Astrocyte of the cerebellum (primary cell): ENCODE measurements at regions not wholly inside any gene's neighbourhood (a gene's known extent, or its start where the extent isn't known, plus 50 kb on each side); places are given as distances from the start of the nearest gene placed in this dataset.

Experiments used
- DNase-seq: peaks from one replicate; pipeline ENCODE4 v3.0.0-alpha.2; 2011; ENCODE audit warnings: low read depth
- H3K4me3 ChIP-seq: 2 replicates; pipeline ENCODE4 v1.5.1; 2011; ENCODE audit warnings: mild to moderate bottlenecking, low read depth, low read length, moderate library complexity
- CTCF ChIP-seq: IDR thresholded peaks from 2 replicates; pipeline ENCODE4 v1.5.1; 2012; ENCODE audit warnings: low read length, low read depth, moderate library complexity, mild to moderate bottlenecking; ENCODE audit errors: missing control alignments
- in situ Hi-C: cut with HindIII; loops from 2 replicates; pipeline ENCODE4 v1.10.0; 2017; ENCODE audit warnings: low sequenced_read_pairs

- in situ Hi-C loops = no loop called here
- no peak for TF ChIP-seq CTCF
- H3K4me3 ChIP-seq = no peak overlapping the region
- no peak for DNase-seq
Measured at GRCh38 chr10:2023687-2024086, 286.4 kb upstream of the ADARB2 start.

- H3K4me3 ChIP-seq = no peak overlapping the region
- DNase-seq = no peak
- in situ Hi-C loops = no loop called here
- TF ChIP-seq CTCF = no peak
Measured at GRCh38 chr10:2022401-2022800, 285.1 kb upstream of the ADARB2 start.

GRCh38 chr10:2020836-2021235 is 283.5 kb upstream of the ADARB2 start:
- H3K4me3 ChIP-seq = no peak overlapping the region
- in situ Hi-C loops = no loop called here
- no peak for TF ChIP-seq CTCF

GRCh38 chr10:2019803-2020202 is 282.5 kb upstream of the ADARB2 start:
- H3K4me3 ChIP-seq = no peak overlapping the region
- TF ChIP-seq CTCF = no peak
- in situ Hi-C loops = no loop called here
- DNase-seq = no peak

More at GRCh38 chr10:2020836-2021235, 283.5 kb upstream of the ADARB2 start:
- no peak for DNase-seq

GRCh38 chr10:2019281-2019680 is 282.0 kb upstream of the ADARB2 start:
- in situ Hi-C loops = no loop called here
- no peak overlapping the region for H3K4me3 ChIP-seq
- DNase-seq = no peak
- TF ChIP-seq CTCF = no peak

GRCh38 chr10:2014541-2014940 is 277.2 kb upstream of the ADARB2 start:
- in situ Hi-C loops = no loop called here
- H3K4me3 ChIP-seq = no peak overlapping the region
- no peak for DNase-seq
- TF ChIP-seq CTCF = no peak

GRCh38 chr10:2012209-2012608 is 274.9 kb upstream of the ADARB2 start:
- H3K4me3 ChIP-seq = no peak overlapping the region
- no peak for TF ChIP-seq CTCF

More at GRCh38 chr10:2012209-2012608, 274.9 kb upstream of the ADARB2 start:
- no peak for DNase-seq
- in situ Hi-C loops = no loop called here
